ENCODE measurements at regions not wholly inside any gene's neighbourhood (a gene's known extent, or its start where the extent isn't known, plus 50 kb on each side); places are given as distances from the start of the nearest gene placed in this dataset.

DNA sequence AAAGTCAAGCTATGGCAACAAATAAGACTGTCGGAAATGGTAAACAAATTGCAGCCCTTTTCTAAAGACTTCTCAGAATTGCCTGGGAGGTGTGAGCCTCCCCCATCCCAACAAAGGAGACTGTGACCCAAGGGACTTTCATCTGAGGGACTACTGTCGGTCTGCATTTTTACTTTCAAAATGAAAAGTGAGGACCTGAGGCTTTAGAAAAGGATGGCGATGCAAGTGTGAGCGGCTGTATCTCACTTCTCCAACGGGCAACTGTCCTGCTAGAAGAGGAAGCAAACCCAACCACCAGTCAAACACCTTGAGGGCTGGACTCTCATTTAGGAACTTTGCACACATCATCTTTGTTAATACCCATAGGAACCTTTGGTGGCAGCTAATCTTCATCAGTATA, 62.6 kb upstream of the CLNK start:
- H3K79me1 ChIP-seq (ENCODE audit: low read depth in 1 of 2, low read length in 2 of 2) = no peaks in the 10 kb centered on the region
- no peaks in the 10 kb centered on the region for H3K9me1 ChIP-seq (ENCODE audit: insufficient read depth, low read length)
- peaks cover 4% of the 10 kb centered on the region; the same call in 1 of the 2 replicates for H3K27me3 ChIP-seq (ENCODE audit: control insufficient read depth, insufficient read depth, low read length)
- no peak overlapping the region for H2AK9ac ChIP-seq (replicated peaks; ENCODE audit: low read depth, low read length, poor library complexity)
- no peak overlapping the region for H2BK20ac ChIP-seq (ENCODE audit: low read depth, low read length)
- H3K27ac ChIP-seq (ENCODE audit: insufficient read depth, low read length) = no peak overlapping the region
- H3K4ac ChIP-seq (ENCODE audit: low read depth, low read length) = no peak overlapping the region
- in situ Hi-C loops (cut with MboI; ENCODE audit: low sequenced_read_pairs) (no loop called here), intact Hi-C loops (cut with micrococcal nuclease) (no loop called here), dilution Hi-C loops (cut with HindIII; ENCODE audit: low sequenced_read_pairs, unreplicated experiment) (no loop called here)
- POLR2A ChIA-PET (ENCODE audit: unreplicated experiment) = no interaction called here
- no peaks in the 10 kb centered on the region for H4K20me1 ChIP-seq (ENCODE audit: insufficient read depth, low read length)
- no peaks in the 10 kb centered on the region for H3K4me1 ChIP-seq (ENCODE audit: control insufficient read depth, insufficient read depth, low read length)
- no peaks in the 10 kb centered on the region for H3K9me3 ChIP-seq (ENCODE audit: control insufficient read depth, insufficient read depth, low read length)
- no peak overlapping the region for H3K14ac ChIP-seq (replicated peaks; ENCODE audit: low read depth, low read length)
- H2AFZ ChIP-seq (replicated peaks; ENCODE audit: low read length, poor library complexity) = no peak overlapping the region
- H4K5ac ChIP-seq (ENCODE audit: low read depth, low read length) = no peak overlapping the region
- no peak overlapping the region for H2BK15ac ChIP-seq (ENCODE audit: low read depth, low read length)
- H2BK120ac ChIP-seq (ENCODE audit: low read depth, low read length) = no peak overlapping the region
- H3K18ac ChIP-seq (ENCODE audit: low read depth, low read length) = no peak overlapping the region
- H3K56ac ChIP-seq (ENCODE audit: extremely low read depth, insufficient read depth, low read length) = no peak overlapping the region
- DNase-seq (no peak), ATAC-seq (ENCODE audit: low read depth) (no peak)
- CTCF ChIA-PET = no interaction called here
- no peak overlapping the region for H4K8ac ChIP-seq (ENCODE audit: low read depth in 2 of 2, low read length in 2 of 2)
- no peak overlapping the region for H3K4me3 ChIP-seq (ENCODE audit: insufficient read depth, low read depth, low read length)
- 40% methylated on average over 1 of the region's 5 CpGs; no CpG with 5 or more reads in 1 of the 2 experiments for WGBS, 2 experiments (ENCODE audit: extremely low coverage in 2 of 2, insufficient read length in 1 of 2)
- H2BK5ac ChIP-seq (ENCODE audit: low read depth, low read length, poor library complexity, severe bottlenecking) = no peak overlapping the region
- H3K36me3 ChIP-seq (ENCODE audit: control insufficient read depth, insufficient read depth, low read length) = no peaks in the 10 kb centered on the region
- no TSS peak for BruUV-seq (replicated peaks)
- H4K91ac ChIP-seq (ENCODE audit: insufficient read depth, low read depth, low read length) = no peak overlapping the region
- no peak overlapping the region for H3K9ac ChIP-seq (ENCODE audit: low read depth, low read length)
- no peak overlapping the region for H3K4me2 ChIP-seq (ENCODE audit: low read depth, low read length)
- H3K23ac ChIP-seq (ENCODE audit: low read depth, low read length) = no peak overlapping the region
- TF ChIP-seq CEBPB (IDR thresholded peaks at IDR 0.05; ENCODE audit: low read depth, low read length) = no peak
- no peak for TF ChIP-seq NFE2L2 (IDR thresholded peaks at IDR 0.05; ENCODE audit: low read depth, low read length)
- TF ChIP-seq CHD1 (IDR thresholded peaks at IDR 0.05; ENCODE audit: low read depth, low read length) = no peak
- TF ChIP-seq POLR2A (IDR thresholded peaks at IDR 0.05; ENCODE audit: low read depth, low read length) = no peak
- no peak for TF ChIP-seq RFX5 (IDR thresholded peaks at IDR 0.05; ENCODE audit: low read depth, low read length)
- TF ChIP-seq MAFK (IDR thresholded peaks at IDR 0.05; ENCODE audit: low read depth, low read length) = no peak
- TF ChIP-seq RAD21 (IDR thresholded peaks at IDR 0.05; ENCODE audit: low read length) = no peak
- no peak for TF ChIP-seq SMC3 (IDR thresholded peaks at IDR 0.05; ENCODE audit: low read depth, low read length)
- no peak for TF ChIP-seq MAZ (IDR thresholded peaks at IDR 0.05; ENCODE audit: borderline replicate concordance, low read depth, low read length)
- no peak overlapping the region for H2AK5ac ChIP-seq (ENCODE audit: low read depth, low read length)

Measured in IMR-90 (cell line).